Gastrocnemius medialis (tissue), 4 donors: ENCODE measurements at regions not wholly inside any gene's neighbourhood (a gene's known extent, or its start where the extent isn't known, plus 50 kb on each side); places are given as distances from the start of the nearest gene placed in this dataset.

Experiments
- ATAC-seq, 2 donors: fragments of 150-250 bp; one replicate each; pipeline ENCODE4 v1.9.1; 2016
- DNase-seq, 2 donors: peaks; one replicate each; pipeline ENCODE4 v3.0.0-alpha.2; 2019
- H3K27ac ChIP-seq, 4 donors: fragments of 200-600 bp; sonication (generic); 1 replicate in 1 of 4; 2 replicates in 3 of 4; pipeline ENCODE4 v1.5.1; 2016 to 2018; ENCODE audit warnings: mild to moderate bottlenecking in 2 of 4, moderate library complexity in 1 of 4
- H3K27me3 ChIP-seq, 3 donors: fragments of 200-600 bp; sonication (generic) in 2 of 3; 1 replicate in 1 of 3; 2 replicates in 2 of 3; pipeline versions ENCODE4 v1.5.1 to v1.6.0; 2016 to 2019; ENCODE audit warnings: mild to moderate bottlenecking in 1 of 3, moderate library complexity in 1 of 3
- H3K36me3 ChIP-seq, 2 donors: fragments of 200-600 bp; sonication (generic) in 1 of 2; one replicate each; pipeline ENCODE4 v1.5.1; 2017 to 2018
- H3K4me1 ChIP-seq, 2 donors: fragments of 200-600 bp; sonication (generic) in 1 of 2; one replicate each; pipeline ENCODE4 v1.5.1; 2016 to 2017; ENCODE audit warnings: mild to moderate bottlenecking in 2 of 2
- H3K4me3 ChIP-seq, 4 donors: fragments of 200-600 bp; sonication (generic) in 3 of 4; 1 replicate in 1 of 4; 2 replicates in 3 of 4; pipeline ENCODE4 v1.5.1; 2016 to 2019; ENCODE audit warnings: mild to moderate bottlenecking in 2 of 4
- H3K9me3 ChIP-seq, 3 donors: fragments of 200-600 bp; sonication (generic) in 2 of 3; 1 replicate in 1 of 3; 2 replicates in 2 of 3; pipeline ENCODE4 v1.5.1; 2016 to 2019
- POLR2A ChIP-seq, 2 donors: fragments of 450-650 bp; IDR thresholded peaks; one replicate each; pipeline ENCODE4 v1.6.1; 2017; ENCODE audit warnings: antibody characterized with exemption in 2 of 2, mild to moderate bottlenecking in 2 of 2, moderate library complexity in 2 of 2
- in situ Hi-C, 4 donors: fragments of 200-750 bp; cut with MboI; loops; one replicate each; pipeline versions ENCODE4 v1.15.0 to v1.8.0; 2017; ENCODE audit warnings: low sequenced_read_pairs in 4 of 4
- intact Hi-C: fragments of 100-400 bp; cut with DNase I; formaldehyde crosslinking; loops from one replicate; pipeline ENCODE4 v1.15.1; 2023; ENCODE audit warnings: low total_unique reads
- TF ChIP-seq, protein P1 (sequence below), 5 experiments: fragments of 450-650 bp in 3 of 5; fragments of 200-600 bp in 2 of 5; sonication (generic) in 2 of 5; IDR thresholded peaks in 4 of 5; conservative IDR thresholded peaks in 1 of 5; 1 replicate in 4 of 5; 2 replicates in 1 of 5; pipeline ENCODE4 v1.5.1; 2016 to 2019; ENCODE audit warnings: antibody characterized with exemption in 5 of 5, mild to moderate bottlenecking in 3 of 5, moderate library complexity in 3 of 5

GRCh38 chr4:28092610-28093009, 1232.0 kb downstream of the STIM2 start:
- ATAC-seq = no peak
- TF ChIP-seq, protein P1, sequence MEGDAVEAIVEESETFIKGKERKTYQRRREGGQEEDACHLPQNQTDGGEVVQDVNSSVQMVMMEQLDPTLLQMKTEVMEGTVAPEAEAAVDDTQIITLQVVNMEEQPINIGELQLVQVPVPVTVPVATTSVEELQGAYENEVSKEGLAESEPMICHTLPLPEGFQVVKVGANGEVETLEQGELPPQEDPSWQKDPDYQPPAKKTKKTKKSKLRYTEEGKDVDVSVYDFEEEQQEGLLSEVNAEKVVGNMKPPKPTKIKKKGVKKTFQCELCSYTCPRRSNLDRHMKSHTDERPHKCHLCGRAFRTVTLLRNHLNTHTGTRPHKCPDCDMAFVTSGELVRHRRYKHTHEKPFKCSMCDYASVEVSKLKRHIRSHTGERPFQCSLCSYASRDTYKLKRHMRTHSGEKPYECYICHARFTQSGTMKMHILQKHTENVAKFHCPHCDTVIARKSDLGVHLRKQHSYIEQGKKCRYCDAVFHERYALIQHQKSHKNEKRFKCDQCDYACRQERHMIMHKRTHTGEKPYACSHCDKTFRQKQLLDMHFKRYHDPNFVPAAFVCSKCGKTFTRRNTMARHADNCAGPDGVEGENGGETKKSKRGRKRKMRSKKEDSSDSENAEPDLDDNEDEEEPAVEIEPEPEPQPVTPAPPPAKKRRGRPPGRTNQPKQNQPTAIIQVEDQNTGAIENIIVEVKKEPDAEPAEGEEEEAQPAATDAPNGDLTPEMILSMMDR (IDR thresholded peaks at IDR 0.05 in 4 of 5, conservative IDR thresholded peaks at IDR 0.05 in 1 of 5) = no peak
- TF ChIP-seq POLR2A (IDR thresholded peaks at IDR 0.05) = no peak
- H3K9me3 ChIP-seq = no peaks in the 10 kb centered on the region

GRCh38 chr4:28093071-28093470, 1232.4 kb downstream of the STIM2 start:
- no peak for ATAC-seq
- TF ChIP-seq, protein P1 (IDR thresholded peaks at IDR 0.05 in 4 of 5, conservative IDR thresholded peaks at IDR 0.05 in 1 of 5) = no peak
- no peaks in the 10 kb centered on the region for H3K9me3 ChIP-seq
- no peaks in the 10 kb centered on the region for H3K4me1 ChIP-seq
- no peaks in the 10 kb centered on the region for H3K27me3 ChIP-seq
- H3K27ac ChIP-seq = no peak overlapping the region
- no peaks in the 10 kb centered on the region for H3K36me3 ChIP-seq
- intact Hi-C loops = no loop called here
- in situ Hi-C loops = no loop called here
- no peak overlapping the region for H3K4me3 ChIP-seq
- no peak for DNase-seq

More at GRCh38 chr4:28092610-28093009, 1232.0 kb downstream of the STIM2 start:
- Histone ChIP-seq H3K27me3 (no peaks in the 10 kb centered on the region), H3K4me1 (no peaks in the 10 kb centered on the region), H3K4me3 (no peak overlapping the region), H3K27ac (no peak overlapping the region), H3K36me3 (no peaks in the 10 kb centered on the region)
- in situ Hi-C loops (no loop called here), intact Hi-C loops (no loop called here)
- DNase-seq = no peak

DNA sequence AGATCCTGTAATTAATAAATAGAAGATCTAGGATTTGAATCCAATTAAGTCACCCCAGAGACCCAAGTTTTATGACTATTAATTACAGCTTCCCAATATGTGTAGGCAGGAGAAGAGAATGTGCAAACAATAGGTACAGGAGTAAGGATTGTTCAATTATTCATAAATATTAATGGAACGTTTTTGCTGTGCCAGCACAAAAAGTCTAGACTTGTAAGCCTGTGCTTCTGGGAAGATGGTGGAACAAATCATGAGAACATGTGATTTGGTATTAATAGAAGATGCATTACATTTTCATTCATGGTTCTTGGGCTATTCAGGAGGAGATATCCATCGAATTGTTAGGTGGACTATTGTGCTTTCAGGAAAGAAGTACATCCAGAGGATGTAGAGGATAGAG, 1240.9 kb downstream of the STIM2 start:
- H3K9me3 ChIP-seq = no peaks in the 10 kb centered on the region
- no peak overlapping the region for H3K4me3 ChIP-seq
- no peaks in the 10 kb centered on the region for H3K27me3 ChIP-seq
- in situ Hi-C loops (no loop called here), intact Hi-C loops (no loop called here)
- TF ChIP-seq, protein P1 (IDR thresholded peaks at IDR 0.05 in 4 of 5, conservative IDR thresholded peaks at IDR 0.05 in 1 of 5) = no peak
- TF ChIP-seq POLR2A (IDR thresholded peaks at IDR 0.05) = no peak
- ATAC-seq (no peak), DNase-seq (no peak)
- H3K36me3 ChIP-seq = no peaks in the 10 kb centered on the region
- H3K27ac ChIP-seq = no peak overlapping the region
- H3K4me1 ChIP-seq = no peaks in the 10 kb centered on the region

- intact Hi-C loops = no loop called here
- Histone ChIP-seq H3K36me3 (no peaks in the 10 kb centered on the region), H3K9me3 (no peaks in the 10 kb centered on the region), H3K4me3 (no peak overlapping the region), H3K27ac (no peak overlapping the region), H3K4me1 (no peaks in the 10 kb centered on the region), H3K27me3 (no peaks in the 10 kb centered on the region)
- DNase-seq (no peak), ATAC-seq (no peak)
- in situ Hi-C loops = no loop called here
- TF ChIP-seq, protein P1 (IDR thresholded peaks at IDR 0.05 in 4 of 5, conservative IDR thresholded peaks at IDR 0.05 in 1 of 5) = no peak
Measured at GRCh38 chr4:28105271-28105859, 1244.7 kb downstream of the STIM2 start.

- Histone ChIP-seq H3K27me3 (no peaks in the 10 kb centered on the region), H3K4me3 (no peak overlapping the region)
- in situ Hi-C loops = no loop called here
Measured at GRCh38 chr4:28106155-28106554, 1245.5 kb downstream of the STIM2 start.

More at GRCh38 chr4:28106155-28106554, 1245.5 kb downstream of the STIM2 start:
- Histone ChIP-seq H3K36me3 (no peaks in the 10 kb centered on the region), H3K9me3 (no peaks in the 10 kb centered on the region), H3K4me1 (no peaks in the 10 kb centered on the region), H3K27ac (no peak overlapping the region)
- no peak for TF ChIP-seq POLR2A (IDR thresholded peaks at IDR 0.05)
- TF ChIP-seq, protein P1 (IDR thresholded peaks at IDR 0.05 in 4 of 5, conservative IDR thresholded peaks at IDR 0.05 in 1 of 5) = no peak
- intact Hi-C loops = no loop called here
- no peak for ATAC-seq
- no peak for DNase-seq
